NCI-H2081 treated with DMSO at 0.1 percent for 48 hours (cell line): ENCODE measurements at regions not wholly inside any gene's neighbourhood (a gene's known extent, or its start where the extent isn't known, plus 50 kb on each side); places are given as distances from the start of the nearest gene placed in this dataset.
"Not testable (repeated sequence)": the region's sequence is repeated elsewhere in the genome, so short reads cannot be mapped to it uniquely, and the experiment has no call there.

Experiments
- DNase-seq: peaks from one replicate; lab custom pipeline; 2025; lab: John Stamatoyannopoulos, UW

DNA sequence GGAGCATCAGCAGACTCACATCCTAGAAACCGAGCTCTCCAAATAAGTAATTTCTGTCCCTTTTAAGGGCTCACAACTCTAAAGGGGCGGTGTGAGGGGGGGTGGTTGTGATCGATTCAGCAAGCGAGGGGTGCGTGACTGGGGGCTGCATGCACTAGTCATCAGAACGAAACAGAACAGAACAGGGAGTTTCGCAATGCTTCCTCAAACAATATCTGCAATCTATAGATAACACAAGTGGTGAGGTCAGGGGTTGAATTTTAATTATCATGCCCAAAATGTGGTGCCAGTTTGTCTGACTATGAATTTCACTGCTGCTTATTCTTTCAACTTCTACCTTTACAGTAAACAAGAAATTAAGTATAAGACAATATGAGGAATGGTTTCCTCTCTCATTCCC lies 1003.0 kb upstream of the NCAM2 start:
- no peak for DNase-seq

DNA sequence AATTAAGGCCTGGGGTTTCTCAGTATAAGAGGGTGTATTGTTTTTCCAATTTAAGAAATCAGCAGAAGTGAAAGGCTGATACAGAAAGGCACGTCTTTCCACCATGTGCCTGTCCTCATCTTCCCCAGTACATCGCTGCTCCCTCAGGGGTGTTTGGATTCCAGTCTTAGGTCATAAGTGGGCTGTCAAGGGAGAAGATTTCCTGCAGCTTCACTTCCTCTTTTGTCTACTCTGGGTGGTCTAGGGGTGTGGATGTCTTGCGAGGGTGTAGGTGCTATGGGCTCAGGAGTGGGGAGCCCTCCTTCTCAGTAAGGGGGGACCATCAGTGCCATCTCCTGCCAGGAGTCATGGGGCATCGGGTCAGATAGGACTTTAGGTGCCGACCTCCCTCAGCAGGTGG lies 999.8 kb upstream of the NCAM2 start:
- no peak for DNase-seq

DNA sequence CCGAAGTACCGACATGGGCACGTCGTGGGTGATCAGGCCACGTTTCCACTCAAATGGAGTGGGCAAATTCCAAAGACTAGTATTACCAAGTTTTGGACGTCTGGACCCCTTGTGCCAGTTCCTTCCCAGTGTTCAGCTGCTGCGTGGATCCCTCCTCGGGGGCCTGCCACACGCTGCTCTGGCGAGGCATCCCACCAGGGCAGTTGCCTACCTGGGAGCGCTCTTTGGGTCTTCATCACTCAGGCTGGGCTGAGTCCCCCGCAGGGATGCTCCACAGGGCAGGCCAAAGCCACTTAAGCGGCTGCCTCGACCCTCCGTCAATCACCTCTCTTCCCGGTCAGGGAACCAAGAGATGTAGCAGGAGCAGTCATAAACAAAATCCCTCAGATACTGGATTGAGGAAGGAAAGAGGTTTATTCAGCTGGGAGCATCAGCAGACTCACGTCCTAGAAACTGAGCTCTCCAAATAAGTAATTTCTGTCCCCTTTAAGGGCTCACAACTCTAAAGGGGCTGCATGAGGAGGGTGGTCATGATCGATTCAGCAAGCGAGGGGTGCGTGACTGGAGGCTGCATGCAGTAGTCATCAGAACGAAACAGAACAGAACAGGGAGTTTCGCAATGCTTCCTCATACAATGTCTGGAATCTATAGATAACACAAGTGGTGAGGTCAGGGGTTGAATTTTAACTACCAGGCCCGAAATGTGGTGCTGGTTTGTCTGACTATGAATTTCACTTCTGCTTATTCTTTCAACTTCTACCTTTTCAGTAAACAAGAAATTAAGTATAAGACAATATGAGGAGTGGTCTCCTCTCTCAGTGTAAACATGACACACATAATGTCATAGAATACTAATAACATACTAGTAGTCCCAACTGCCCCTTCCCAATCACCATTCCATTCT lies 998.6 kb upstream of the NCAM2 start:
- DNase-seq, result no peak

DNA sequence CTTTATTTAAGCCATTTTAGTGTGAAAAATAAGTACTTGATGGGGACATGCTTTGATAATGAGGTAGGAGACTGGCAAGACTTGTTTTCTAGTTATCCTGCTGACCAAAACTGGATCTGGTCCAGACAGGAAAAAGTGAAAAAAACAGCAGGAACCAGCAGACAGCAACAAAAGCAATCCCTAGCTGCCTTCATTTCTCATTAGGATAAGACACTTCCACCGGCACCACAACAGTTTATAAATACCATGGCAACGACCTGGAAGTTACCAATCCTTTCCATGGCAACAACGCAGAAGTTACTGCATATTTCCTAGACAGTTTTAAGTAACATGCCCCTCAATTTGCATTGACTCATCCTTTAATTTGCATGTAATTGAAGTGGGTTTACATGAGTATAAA lies 993.8 kb upstream of the NCAM2 start:
- peak; percentile 54 for DNase-seq

DNA sequence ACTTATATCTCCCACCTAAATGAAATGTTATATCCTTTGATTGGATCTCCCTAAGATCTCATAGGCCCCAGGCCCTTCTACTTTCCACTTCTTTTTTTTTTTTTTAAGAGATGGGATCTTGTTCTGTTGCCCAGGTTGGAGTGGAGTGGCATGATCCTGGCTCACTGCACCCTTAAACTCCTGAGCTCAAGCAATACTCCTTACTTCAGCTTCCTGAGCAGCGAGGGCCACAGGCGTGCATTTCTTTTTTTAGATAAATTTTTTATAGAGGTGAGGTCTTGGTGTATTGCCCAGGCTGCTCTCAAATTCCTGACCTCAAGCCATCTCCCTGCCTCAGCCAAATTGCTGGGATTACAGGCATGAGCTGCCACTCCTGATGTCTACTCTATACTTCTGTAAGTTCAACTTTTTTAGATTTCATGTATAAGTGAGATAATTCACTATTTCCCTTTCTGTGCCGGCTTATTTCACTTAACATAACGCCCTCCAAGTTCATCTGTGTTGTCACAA lies 987.5 kb upstream of the NCAM2 start:
- no peak for DNase-seq

DNA sequence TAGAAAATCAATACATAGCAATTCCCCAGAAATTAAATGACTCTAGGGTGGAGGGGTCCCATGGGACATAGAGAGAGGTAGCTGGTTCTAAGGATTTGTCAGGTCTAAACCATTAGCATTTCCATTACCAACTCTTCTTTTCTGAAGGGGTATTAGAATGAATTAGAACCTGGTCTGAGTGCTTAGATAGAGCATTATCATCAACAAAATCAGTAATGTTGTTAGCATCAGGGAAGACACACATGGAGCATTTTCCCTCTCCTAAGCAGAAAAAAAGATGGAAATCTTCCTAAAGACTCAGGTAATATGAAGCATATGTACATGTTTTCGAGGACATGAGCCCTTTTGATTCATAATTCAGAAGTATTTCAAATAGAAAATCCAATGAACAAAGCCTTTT lies 984.4 kb upstream of the NCAM2 start:
- no peak for DNase-seq

DNA sequence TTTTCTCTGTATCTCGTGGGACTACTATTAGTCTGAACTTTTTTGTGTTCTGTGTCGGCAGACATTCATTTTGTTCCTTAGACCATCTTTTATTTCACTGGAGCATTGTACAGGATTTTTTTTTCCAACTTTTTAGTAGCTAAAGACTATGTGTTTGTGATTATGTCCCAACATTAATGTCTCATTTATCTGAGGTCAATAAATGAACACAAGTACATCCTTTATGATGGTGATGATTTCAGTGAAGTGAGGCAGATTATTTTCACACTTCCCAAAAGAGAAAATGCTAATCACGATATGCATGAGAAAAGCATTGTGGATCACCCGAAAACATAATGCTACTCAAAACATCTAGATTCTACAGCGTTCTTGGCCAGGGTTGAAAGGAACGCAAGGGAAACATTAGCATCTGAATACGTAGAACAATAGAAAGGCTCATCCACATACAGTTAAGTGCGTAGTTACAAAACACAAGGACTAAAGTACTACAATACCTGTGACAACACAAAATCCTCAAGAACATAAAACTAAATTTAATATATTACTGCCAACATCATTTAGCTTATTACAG lies 981.7 kb upstream of the NCAM2 start:
- DNase-seq, result no peak

DNA sequence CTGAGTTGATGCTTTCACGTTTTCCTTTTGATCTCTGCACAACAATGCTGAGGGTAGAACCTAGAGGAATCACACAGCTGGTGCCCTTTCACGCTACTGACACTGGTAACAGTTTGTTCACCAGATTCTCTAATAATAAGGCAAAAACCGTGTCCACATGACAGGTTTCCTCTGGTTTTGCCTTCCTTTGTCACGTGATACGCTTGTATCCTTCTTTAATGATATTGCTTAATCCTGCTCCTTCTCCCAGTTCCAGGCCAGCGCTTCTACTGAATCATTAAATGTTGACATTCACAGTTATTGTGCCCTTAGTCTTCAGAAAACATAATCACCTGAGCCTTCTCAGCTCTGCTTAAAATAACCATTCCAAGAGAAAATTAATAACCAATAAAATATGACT lies 978.2 kb upstream of the NCAM2 start:
- DNase-seq, result no peak

DNA sequence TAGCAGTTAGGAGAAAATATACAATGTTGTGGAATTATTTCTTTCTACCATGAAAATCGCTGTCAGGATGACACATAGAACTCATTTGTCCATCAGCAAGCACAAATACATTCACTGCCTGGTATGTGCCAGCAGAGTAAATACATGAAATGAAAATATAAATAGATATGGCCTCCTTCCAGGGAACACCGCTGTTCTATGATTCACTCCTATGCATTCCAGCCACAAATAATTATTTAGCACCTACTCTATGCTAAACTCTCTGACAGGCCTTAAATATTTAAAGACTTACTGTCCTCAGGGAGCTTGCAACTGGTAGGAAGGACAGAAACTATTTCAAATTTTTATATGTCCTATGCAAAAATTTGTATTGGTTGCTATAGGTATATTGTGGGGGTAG lies 975.0 kb upstream of the NCAM2 start:
- DNase-seq, result no peak

DNA sequence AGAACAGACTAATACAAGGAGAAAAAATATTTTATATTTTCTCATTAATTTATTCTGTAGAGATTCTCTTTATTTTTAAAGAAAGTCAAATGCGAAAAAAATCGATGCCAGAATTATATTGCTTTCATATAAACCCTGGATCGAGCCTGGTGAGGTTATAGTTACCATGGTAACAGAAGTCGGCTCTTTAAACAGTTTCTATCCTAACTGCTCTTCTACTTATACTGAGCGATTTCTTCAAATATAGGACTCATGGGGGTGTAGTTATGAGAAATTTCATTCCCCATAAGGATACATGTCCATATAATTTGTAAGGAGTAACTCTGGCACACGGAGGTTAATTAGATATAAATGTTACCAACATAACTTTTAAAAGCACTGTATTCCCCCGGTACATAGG lies 973.5 kb upstream of the NCAM2 start:
- no peak for DNase-seq

DNA sequence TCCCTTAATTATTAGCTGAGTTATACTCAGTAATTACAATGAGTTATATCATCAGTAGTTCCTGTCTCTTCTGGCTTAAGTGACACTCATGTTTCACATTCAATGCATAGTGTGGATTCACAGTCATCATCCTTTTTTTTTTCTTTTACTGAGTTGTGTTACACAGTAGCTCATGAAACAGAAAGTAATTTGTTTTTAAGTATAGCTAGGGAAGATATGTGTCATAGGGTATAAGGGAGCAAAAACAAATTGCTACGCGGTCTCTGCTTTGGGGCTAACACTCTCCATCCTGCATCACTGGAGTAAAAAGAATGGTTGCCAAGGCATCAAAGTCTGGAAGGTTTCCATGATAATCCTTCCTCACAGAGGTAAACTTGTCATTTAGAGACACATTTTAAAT lies 971.7 kb upstream of the NCAM2 start:
- no peak for DNase-seq

DNA sequence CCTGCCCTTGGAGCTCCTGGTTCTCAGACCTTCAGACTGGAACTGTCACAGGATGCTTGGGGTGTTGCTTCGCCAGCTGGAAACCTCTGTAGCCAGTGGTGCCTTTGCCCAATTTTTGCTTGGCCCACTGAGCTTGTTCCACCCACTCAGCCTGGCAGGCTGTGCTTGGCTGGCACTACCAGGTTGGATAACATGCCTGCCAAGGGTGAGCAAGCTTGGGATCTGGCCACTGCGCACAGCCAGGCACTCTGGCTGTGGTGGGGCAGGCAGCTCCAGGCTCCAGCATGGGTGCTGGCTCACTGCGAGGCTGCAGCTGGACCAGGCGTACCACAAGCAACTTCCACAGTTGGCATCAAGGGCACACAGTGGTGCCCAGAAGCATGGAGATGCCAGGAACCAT lies 967.8 kb upstream of the NCAM2 start:
- DNase-seq, result no peak

DNA sequence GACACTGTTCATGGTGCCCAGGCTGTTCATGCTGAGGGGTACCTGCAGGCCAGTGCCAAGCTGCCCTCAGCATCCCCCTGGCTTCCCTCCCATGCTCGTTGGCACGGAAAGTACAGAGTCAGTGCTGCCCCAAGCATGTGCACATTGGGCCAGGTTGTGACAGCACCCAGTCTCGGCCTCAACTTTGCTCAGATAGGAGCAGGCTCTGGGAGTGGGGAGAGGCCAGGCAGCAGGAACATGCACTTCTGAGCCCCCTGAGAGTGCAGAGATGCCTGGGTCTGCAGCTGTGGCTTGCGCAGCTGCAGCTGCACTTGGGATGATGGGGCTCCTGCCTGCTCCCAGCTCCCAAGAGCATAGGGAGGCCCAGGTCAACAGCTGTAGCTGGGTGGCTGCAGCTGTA lies 966.4 kb upstream of the NCAM2 start:
- no peak for DNase-seq

DNA sequence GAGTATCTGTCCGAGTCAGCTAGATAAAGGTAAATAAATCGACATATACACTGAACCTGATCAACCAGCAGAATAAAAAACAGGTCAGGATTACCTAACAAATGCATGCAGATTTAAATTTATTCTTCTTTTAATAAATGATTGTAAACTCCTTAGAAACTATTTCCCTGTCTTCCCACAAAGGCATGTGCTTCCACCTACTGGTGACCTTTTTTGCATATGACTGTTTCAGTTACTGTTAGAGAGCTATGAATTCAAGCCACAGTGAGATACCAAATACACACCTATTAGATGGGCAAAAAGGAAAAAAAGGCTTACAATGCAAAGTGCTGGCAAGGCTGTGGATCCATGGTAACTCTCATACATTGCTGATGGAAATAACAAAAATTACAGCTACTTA lies 957.4 kb upstream of the NCAM2 start:
- DNase-seq, result no peak

DNA sequence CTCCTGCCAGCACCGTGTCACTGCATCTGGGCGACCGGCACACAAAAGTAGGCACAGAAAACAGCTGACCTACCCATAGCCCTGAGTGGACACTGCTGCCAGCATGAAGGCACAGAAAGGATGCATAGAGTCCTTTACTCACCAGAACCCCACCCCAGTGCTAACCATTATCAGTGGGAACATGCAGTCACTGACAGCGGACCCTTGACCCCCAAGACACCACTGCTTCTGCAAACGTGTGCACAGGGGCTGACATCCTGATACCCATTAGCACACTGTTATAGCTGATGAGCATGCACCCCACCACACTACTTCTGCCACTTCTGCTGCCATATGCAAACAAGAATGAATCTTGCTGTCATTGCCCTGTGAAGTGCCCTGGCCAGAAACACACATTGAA lies 953.0 kb upstream of the NCAM2 start:
- no peak for DNase-seq

DNA sequence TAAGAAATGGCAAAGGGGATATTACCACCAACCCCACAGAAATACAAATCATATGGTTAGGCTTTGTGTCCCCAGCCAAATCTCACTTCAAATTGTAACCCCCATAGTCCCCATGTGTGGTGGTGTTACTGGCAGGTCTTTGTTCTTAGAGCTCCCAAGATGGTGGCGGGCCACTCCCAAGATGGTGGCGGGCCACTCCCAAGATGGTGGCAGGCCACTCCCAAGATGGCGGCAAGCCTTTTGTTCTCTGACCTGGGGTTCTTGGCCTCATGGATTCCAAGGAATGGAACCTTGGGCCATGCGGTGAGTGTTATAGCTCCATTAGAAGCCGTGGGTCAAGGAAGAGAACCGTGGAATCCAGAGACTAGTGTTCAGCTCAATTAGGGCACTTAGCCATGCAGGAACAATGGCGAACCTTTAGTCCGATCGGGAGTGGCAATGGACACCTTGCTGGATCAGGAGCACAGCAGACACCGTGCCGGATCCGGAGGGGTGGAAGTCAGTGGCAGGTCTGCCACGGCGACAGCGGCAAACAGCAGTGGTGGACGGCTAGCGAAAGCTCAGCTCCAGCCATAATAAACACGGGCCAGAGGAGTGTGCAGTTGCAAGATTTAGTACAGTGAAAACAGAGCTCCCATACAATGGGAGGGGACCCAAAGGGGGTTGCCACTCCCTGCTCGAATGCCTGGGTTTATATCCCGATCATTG lies 949.9 kb upstream of the NCAM2 start:
- not testable (repeated sequence) for DNase-seq

DNA sequence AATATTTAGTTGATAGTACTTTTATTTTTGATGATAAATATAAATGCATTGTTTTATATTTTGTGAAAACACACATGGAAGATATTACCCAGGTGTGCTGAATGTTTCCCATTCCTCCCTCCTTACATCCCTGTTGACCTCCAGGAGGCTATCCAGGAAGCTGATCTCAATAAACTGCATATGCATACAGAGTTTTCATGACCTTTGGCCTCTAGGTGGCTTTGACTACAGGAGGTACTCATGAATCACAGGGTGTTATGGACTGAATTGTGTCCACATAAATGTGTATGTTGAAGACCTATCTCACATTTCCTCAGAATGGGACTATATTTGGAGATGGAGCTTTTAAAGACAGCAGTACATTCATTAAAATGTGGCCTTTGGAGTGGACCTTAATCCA lies 914.9 kb upstream of the NCAM2 start:
- no peak for DNase-seq

DNA sequence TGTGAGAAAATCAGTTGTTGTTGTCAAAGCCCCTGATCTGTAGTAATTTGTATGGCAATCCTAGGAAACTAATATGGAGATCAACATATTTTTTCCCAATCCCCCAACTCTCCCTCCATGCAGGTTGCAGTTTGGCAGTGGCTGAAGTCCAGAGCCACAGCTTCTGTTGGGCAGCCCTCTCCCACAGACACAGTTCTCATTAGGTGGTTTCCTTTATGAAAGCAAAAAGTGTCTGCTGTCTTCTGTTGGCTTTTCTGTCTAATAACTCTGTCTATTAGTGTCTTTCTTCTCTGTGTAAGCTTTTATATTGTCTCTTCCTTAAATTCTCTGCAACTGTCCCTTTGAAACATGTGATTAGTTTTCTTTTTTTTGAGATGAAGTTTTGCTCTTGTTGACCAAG lies 914.3 kb upstream of the NCAM2 start:
- no peak for DNase-seq

DNA sequence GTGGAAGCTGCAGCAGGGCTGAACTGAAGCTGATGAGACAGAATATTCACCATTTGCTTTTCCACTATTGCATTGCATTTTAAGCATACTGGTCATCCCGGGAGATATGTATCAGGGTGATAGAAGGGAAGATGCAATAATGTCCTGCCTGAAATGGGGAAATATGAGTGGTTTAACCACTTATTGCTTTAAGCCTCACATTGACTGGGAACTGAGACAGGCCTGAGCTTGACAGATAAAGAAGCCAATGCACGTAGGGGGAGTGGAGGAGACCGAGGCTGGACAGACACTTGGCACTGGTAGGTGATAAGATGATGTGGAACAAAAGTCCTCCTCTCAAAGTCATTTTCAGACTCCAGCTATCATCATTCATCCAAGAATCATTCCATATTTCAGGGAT lies 911.7 kb upstream of the NCAM2 start:
- DNase-seq, result no peak

DNA sequence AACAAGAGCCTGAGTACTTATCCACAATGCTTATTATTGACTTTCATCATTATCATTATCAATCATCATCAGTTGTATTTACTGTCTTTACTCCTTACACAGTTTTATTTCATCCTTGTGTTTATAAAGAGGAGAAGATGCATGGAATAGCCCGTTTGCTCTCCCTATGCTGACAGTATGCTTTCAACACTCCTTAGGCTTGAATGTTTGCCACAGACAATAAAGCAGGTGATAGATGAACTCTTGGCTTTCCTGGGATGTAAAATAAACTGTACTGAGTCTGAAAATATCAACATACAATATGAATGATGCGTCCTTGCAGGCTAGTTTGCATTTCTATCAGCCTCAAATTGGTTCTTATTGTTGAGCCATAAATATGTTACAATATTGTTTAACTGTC lies 891.8 kb upstream of the NCAM2 start:
- peak; percentile 74 for DNase-seq

DNA sequence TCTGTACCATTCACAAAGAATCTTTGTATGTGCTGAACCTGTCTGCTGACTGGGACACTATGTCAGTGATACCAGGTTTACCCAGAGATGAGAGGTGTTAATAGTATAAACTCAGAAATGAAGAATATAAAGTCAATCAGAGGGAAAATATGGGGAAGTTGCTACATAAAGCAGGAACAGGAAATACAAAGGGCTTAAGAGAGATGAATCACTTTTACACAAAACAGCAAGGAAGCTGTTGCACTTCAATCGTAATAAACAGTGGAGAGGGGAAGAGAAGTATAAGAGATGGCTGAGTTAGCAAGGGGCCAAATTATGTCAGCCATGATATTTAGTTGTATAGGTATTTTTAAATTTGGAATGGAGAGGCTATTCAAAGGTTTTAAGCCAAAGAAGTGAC lies 890.2 kb upstream of the NCAM2 start:
- no peak for DNase-seq

DNA sequence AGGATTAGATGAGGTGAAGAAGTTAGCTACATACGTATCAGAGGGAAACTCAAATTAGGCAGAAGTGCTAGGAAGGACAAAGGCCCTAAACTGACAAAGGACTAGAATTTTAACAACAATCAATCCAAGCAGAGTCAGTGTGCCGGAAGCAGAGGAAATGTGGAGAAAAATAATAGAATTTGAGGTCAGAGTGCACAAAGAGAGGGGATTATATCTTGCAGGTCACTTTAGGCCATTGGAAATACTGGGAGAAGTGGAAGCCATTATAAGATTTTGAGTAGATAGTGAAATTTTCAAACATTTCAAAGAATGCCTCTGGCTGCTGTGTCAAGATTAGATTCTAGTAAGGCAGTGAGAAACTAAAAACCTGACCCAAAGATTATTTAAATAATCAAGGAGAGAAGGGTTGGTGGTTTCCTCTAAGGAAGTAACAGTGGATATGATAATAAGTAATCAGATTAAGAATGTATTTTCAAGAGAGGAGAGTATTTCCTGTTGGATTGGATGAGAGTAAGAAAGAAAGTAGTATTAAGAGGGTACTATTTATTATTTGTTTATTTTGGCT lies 889.2 kb upstream of the NCAM2 start:
- DNase-seq, result no peak

DNA sequence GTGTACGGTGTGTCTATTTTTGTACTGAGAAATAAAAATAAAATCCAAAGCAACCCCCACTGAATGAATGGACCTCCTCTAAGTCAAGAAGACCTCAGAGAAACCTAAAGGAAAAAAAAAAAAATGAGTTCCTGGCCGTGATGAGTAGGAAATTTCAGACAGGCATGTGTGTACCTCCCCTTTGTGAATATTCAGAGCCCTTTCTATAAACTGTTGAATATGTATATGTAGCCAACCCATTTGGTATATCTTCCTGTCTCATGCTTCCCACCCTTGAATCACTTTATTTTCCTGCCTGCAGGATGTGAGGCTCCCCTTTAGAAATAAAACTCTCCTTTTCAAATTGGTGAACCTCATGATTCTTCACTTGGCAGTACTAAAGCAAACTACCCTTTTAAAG lies 887.8 kb upstream of the NCAM2 start:
- DNase-seq, result no peak
